GM13977 (cell line): ENCODE measurements at regions not wholly inside any gene's neighbourhood (a gene's known extent, or its start where the extent isn't known, plus 50 kb on each side); places are given as distances from the start of the nearest gene placed in this dataset.

Experiments used
- DNase-seq: peaks from one replicate; pipeline ENCODE4 v3.0.0; 2012; ENCODE audit warnings: low spot score
- in situ Hi-C: fragments of 300-500 bp; cut with MboI; formaldehyde crosslinking; loops from one replicate; pipeline ENCODE4 v1.12.0; 2022; ENCODE audit warnings: low sequenced_read_pairs, low pct_unique_long_range_greater_than_20kb, mixed read lengths, inconsistent platforms; ENCODE audit not compliant: unreplicated experiment
- TF ChIP-seq, protein P1 (sequence below): IDR thresholded peaks from 2 replicates; pipeline ENCODE4 v1.5.1; 2012; ENCODE audit warnings: mild to moderate bottlenecking, control low read depth; ENCODE audit not compliant: insufficient read depth; ENCODE audit errors: extremely low read depth, missing control alignments

DNA sequence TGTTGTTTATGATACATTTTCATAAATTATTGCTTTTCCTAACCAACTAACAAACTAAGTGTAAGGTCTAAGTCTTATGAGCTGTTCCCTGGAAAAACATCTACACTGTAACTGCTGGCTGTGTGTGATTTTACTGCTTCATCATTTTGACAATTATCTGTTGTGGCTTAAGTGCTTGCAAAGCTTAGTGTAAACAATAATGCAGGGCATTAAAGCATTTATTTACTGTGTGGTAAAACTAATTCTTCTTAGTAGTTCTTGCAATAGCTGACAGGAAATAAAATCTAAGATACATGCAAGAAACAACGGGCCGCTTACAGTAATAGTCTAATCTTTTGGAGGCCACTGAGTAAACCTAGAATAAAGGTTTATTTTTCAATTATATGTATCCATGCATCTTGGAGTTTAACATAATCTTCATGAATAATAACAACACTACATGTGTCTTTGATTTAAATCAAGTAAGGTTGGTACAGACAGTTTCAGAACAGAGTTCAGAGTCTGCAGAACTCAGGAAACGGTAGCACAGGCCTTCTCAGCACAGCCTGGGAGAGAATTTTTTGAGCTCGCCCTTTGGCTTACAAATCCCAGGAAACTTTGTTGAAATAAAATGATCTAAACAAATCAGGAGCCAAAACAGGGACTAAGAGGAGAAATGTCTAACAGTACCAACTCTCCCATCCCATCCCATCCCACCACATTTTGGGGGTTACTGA is 473.1 kb downstream of the NR2F1-AS1 start:
- DNase-seq: no peak
- in situ Hi-C loops: no loop called here
- TF ChIP-seq, protein P1, sequence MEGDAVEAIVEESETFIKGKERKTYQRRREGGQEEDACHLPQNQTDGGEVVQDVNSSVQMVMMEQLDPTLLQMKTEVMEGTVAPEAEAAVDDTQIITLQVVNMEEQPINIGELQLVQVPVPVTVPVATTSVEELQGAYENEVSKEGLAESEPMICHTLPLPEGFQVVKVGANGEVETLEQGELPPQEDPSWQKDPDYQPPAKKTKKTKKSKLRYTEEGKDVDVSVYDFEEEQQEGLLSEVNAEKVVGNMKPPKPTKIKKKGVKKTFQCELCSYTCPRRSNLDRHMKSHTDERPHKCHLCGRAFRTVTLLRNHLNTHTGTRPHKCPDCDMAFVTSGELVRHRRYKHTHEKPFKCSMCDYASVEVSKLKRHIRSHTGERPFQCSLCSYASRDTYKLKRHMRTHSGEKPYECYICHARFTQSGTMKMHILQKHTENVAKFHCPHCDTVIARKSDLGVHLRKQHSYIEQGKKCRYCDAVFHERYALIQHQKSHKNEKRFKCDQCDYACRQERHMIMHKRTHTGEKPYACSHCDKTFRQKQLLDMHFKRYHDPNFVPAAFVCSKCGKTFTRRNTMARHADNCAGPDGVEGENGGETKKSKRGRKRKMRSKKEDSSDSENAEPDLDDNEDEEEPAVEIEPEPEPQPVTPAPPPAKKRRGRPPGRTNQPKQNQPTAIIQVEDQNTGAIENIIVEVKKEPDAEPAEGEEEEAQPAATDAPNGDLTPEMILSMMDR: no peak

DNA sequence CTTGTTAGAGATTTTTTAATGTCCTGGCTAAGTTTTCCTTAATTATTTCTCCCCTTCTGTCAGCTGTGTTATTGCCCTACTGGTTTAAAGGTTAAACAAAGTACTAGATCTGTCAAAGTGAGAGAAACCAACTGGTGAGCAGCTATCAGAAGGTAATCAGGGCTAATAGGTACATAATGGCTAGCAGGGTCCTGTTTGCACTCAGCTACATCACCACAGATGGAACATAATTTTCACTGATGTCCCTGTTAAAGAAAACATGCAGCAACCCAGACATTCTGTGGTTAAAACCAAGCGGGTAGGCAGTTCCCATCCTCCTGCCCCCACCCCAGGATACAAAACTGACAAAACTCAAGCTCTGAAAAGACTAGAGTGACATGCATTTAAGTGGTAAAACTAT is 473.9 kb downstream of the NR2F1-AS1 start:
- no peak for DNase-seq
- in situ Hi-C loops: no loop called here
- TF ChIP-seq, protein P1: no peak

DNA sequence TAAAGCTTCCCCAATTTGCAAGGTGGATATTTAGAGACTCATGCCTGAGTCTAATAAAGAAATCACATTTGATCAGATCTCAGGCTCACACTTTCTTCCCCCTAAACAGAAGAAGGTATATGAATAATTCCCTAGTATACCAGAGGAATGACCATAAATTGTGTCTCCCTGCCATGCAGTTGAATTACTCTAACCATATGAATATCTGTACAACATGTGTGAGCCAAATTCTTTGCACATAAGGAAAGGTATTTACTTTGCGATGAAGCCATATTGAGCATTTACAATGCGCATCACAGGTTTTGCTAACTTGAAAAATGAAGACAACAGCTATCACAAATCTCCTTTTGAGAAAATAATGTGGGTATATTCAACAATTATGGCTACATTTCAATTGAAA is 479.4 kb downstream of the NR2F1-AS1 start:
- DNase-seq: no peak
- in situ Hi-C loops: no loop called here
- TF ChIP-seq, protein P1: no peak

DNA sequence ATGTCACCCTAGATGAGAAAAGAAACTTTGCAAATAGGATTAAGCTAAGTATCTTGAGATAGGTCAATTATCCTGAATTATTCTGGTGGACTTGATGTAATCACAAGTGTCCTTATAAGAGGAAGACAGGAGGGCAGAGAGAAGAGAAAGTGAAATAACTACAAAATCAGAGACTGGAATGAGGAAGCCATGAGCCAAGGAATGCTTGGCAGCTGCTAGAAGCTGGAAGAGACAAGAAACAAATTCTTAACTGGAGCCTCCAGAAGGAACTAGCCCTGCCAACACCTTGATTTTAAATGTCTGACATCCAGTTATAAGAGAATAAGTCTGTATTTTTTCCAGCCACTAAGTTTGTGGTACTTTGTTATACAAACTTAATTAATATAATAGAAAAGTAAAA is 480.0 kb downstream of the NR2F1-AS1 start:
- TF ChIP-seq, protein P1: no peak
- no peak for DNase-seq
- in situ Hi-C loops: no loop called here

DNA sequence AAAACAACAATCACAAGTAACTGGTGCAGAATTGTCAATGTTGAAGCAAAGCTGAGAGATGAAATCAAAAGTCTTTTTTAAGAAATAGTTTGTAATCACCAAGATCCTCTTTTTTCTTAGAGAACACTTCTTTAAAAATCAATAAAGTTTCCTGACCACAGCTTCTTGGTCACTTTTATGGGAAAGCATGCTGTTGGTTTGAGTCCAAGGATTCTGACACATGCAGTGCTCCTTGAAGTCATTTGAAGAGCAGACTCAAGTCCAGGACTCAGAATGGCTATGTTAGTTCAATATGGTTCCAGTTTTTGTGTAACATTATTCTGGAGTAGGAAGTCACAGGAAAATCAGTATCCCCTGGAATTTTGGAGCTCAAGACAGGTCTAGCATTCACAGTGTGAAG is 480.6 kb downstream of the NR2F1-AS1 start:
- TF ChIP-seq, protein P1: no peak
- no peak for DNase-seq
- in situ Hi-C loops: no loop called here

DNA sequence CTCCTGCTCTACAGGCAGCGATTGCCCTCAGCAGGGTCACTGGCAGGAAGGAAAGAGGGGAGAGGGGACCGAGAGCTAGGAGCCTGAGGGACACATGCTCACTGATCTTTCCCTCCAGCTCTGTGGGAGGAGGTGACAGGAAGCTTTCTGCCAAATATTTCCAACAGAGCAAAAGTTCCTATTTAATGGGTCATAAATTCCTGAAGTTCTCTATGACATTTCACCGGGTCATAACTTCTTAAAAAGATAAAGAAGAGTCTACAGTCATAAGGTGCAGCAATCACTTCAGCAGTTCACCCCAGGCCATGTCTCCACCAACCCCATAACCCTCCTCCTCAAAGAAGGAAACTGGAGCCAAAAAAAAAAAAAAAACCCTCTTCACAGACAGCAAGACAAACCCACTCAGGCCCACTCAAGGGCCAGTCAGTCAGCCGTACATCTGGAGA is 481.1 kb downstream of the NR2F1-AS1 start:
- TF ChIP-seq, protein P1: no peak
- in situ Hi-C loops: no loop called here
- no peak for DNase-seq

DNA sequence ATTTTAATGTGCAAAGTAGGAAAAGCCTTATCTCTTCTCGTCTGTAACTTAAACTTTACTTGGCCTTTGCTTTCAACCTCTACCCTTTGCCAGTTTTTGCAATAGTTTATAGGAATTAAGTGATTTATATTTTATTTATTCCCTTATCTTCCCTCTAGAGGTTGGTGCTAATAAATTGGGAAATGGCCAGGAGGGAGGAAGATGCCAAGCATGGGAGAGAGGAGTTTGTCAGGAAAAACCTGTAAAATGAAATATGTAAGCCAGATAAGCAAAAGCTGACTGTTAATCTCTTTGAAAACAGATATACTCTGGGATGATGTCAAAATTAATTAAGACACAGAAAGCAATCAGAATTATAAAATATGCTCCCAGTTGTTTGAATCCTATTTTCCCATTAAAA is 484.5 kb downstream of the NR2F1-AS1 start:
- in situ Hi-C loops: no loop called here
- TF ChIP-seq, protein P1: no peak

More for the DNA sequence above, 484.5 kb downstream of the NR2F1-AS1 start:
- no peak for DNase-seq
